IMR-90 (cell line): ENCODE measurements at regions not wholly inside any gene's neighbourhood (a gene's known extent, or its start where the extent isn't known, plus 50 kb on each side); places are given as distances from the start of the nearest gene placed in this dataset.

ENCODE experiments used
- ATAC-seq: fragments of 200-7000 bp; cut with Tn5 transposase; 2 replicates; pipeline ENCODE4 v1.9.1; 2020; ENCODE audit warnings: low read depth, mild to moderate bottlenecking, moderate library complexity
- BruUV-seq: library from RNA; stranded (reverse); fragments of 400-500 nt; replicated peaks from 2 replicates; lab custom pipeline; 2021; lab: Mats Ljungman, UMichigan
- CTCF ChIA-PET: fragments of 300-600 bp; formaldehyde crosslinking; extraction: SDS; loops from one replicate; lab custom pipeline; 2021; ENCODE audit warnings: antibody characterized with exemption; lab: Yijun Ruan, JAX
- POLR2A ChIA-PET: fragments of 300-600 bp; sonication (Branson Sonifier 250); formaldehyde crosslinking; loops from one replicate; lab custom pipeline; 2022; ENCODE audit warnings: antibody characterized with exemption; ENCODE audit not compliant: unreplicated experiment; lab: Charles Lee
- DNase-seq: peaks from one replicate; pipeline ENCODE4 v3.0.0; 2013
- H2AFZ ChIP-seq: replicated peaks from 2 replicates; pipeline ENCODE3; 2013; ENCODE audit warnings: low read length, mild to moderate bottlenecking; ENCODE audit not compliant: poor library complexity
- H2AK5ac ChIP-seq: 2 replicates; pipeline ENCODE4 v1.6.1; 2013; ENCODE audit warnings: low read depth, low read length, inconsistent platforms
- H2AK9ac ChIP-seq: replicated peaks from 2 replicates; pipeline ENCODE3; 2013; ENCODE audit warnings: mild to moderate bottlenecking, low read depth, low read length, moderate library complexity; ENCODE audit not compliant: poor library complexity
- H2BK120ac ChIP-seq: 2 replicates; pipeline ENCODE4 v1.6.1; 2013; ENCODE audit warnings: low read depth, low read length, inconsistent platforms
- H2BK15ac ChIP-seq: 3 replicates; pipeline ENCODE4 v1.6.1; 2013; ENCODE audit warnings: low read depth, low read length, inconsistent platforms
- H2BK20ac ChIP-seq: 2 replicates; pipeline ENCODE4 v1.6.1; 2013; ENCODE audit warnings: low read depth, mild to moderate bottlenecking, inconsistent platforms, low read length, moderate library complexity
- H2BK5ac ChIP-seq: 2 replicates; pipeline ENCODE4 v1.6.1; 2013; ENCODE audit warnings: mild to moderate bottlenecking, low read depth, low read length, inconsistent platforms; ENCODE audit not compliant: poor library complexity, severe bottlenecking
- H3K14ac ChIP-seq: replicated peaks from 2 replicates; pipeline ENCODE4 v1.6.1; 2013; ENCODE audit warnings: low read depth, low read length, inconsistent platforms
- H3K18ac ChIP-seq: 2 replicates; pipeline ENCODE4 v1.6.1; 2013; ENCODE audit warnings: low read depth, low read length, control low read depth
- H3K23ac ChIP-seq: 2 replicates; pipeline ENCODE4 v1.6.1; 2013; ENCODE audit warnings: low read depth, low read length, inconsistent platforms
- H3K27ac ChIP-seq: 2 replicates; pipeline ENCODE4 v1.5.1; 2013; ENCODE audit warnings: mild to moderate bottlenecking, control low read depth, low read length; ENCODE audit not compliant: insufficient read depth
- H3K27me3 ChIP-seq: 2 replicates; pipeline ENCODE4 v1.6.1; 2013; ENCODE audit warnings: low read length; ENCODE audit not compliant: control insufficient read depth, insufficient read depth
- H3K36me3 ChIP-seq: 2 replicates; pipeline ENCODE4 v1.6.1; 2013; ENCODE audit warnings: low read length, mixed read lengths; ENCODE audit not compliant: control insufficient read depth, insufficient read depth
- H3K4ac ChIP-seq: 2 replicates; pipeline ENCODE4 v1.6.1; 2013; ENCODE audit warnings: low read depth, low read length, inconsistent platforms
- H3K4me1 ChIP-seq: 2 replicates; pipeline ENCODE4 v1.6.1; 2013; ENCODE audit warnings: low read length, mixed read lengths; ENCODE audit not compliant: control insufficient read depth, insufficient read depth
- H3K4me2 ChIP-seq: 2 replicates; pipeline ENCODE4 v1.6.1; 2013; ENCODE audit warnings: low read depth, mild to moderate bottlenecking, control low read depth, low read length, moderate library complexity
- H3K4me3 ChIP-seq: 2 replicates; pipeline ENCODE4 v1.5.1; 2013; ENCODE audit warnings: low read depth, mild to moderate bottlenecking, control low read depth, low read length, moderate library complexity; ENCODE audit not compliant: insufficient read depth
- H3K56ac ChIP-seq: 2 replicates; pipeline ENCODE4 v1.6.1; 2013; ENCODE audit warnings: low read length, inconsistent platforms; ENCODE audit not compliant: insufficient read depth; ENCODE audit errors: extremely low read depth
- H3K79me1 ChIP-seq, 2 experiments: 2 replicates each; pipeline ENCODE4 v1.6.1; 2013; ENCODE audit warnings: low read length in 2 of 2, inconsistent platforms in 1 of 2, low read depth in 1 of 2
- H3K9ac ChIP-seq: 2 replicates; pipeline ENCODE4 v1.6.1; 2013; ENCODE audit warnings: low read depth, low read length, control low read depth
- H3K9me1 ChIP-seq: 2 replicates; pipeline ENCODE4 v1.6.1; 2013; ENCODE audit warnings: low read length, inconsistent platforms; ENCODE audit not compliant: insufficient read depth
- H3K9me3 ChIP-seq: 2 replicates; pipeline ENCODE4 v1.6.1; 2013; ENCODE audit warnings: low read length; ENCODE audit not compliant: control insufficient read depth, insufficient read depth
- H4K20me1 ChIP-seq: 2 replicates; pipeline ENCODE4 v1.6.1; 2013; ENCODE audit warnings: low read length, inconsistent platforms; ENCODE audit not compliant: insufficient read depth
- H4K5ac ChIP-seq: 2 replicates; pipeline ENCODE4 v1.6.1; 2013; ENCODE audit warnings: mild to moderate bottlenecking, low read depth, low read length, control low read depth
- H4K8ac ChIP-seq, 2 experiments: 2 replicates each; pipeline ENCODE4 v1.6.1; 2013; ENCODE audit warnings: low read depth in 2 of 2, low read length in 2 of 2, control low read depth in 1 of 2, inconsistent platforms in 1 of 2
- H4K91ac ChIP-seq: 2 replicates; pipeline ENCODE4 v1.6.1; 2013; ENCODE audit warnings: low read depth, low read length, inconsistent platforms; ENCODE audit not compliant: insufficient read depth
- BHLHE40 ChIP-seq: fragments of 150-350 bp; IDR thresholded peaks from 2 replicates; pipeline ENCODE4 v1.6.1; 2016; ENCODE audit warnings: mild to moderate bottlenecking, low read depth, low read length
- CEBPB ChIP-seq: IDR thresholded peaks from 2 replicates; pipeline ENCODE4 v1.6.1; 2012; ENCODE audit warnings: low read depth, low read length, improper control_type of control experiment
- CHD1 ChIP-seq: IDR thresholded peaks from 2 replicates; pipeline ENCODE4 v1.6.1; 2012; ENCODE audit warnings: low read depth, low read length, improper control_type of control experiment
- FOS ChIP-seq: fragments of 150-350 bp; IDR thresholded peaks from 2 replicates; pipeline ENCODE4 v1.6.1; 2016; ENCODE audit warnings: low read depth, low read length
- MAFK ChIP-seq: IDR thresholded peaks from 2 replicates; pipeline ENCODE4 v1.6.1; 2012; ENCODE audit warnings: low read depth, low read length, improper control_type of control experiment
- MXI1 ChIP-seq: IDR thresholded peaks from 2 replicates; pipeline ENCODE4 v1.6.1; 2012; ENCODE audit warnings: low read depth, mild to moderate bottlenecking, low read length, moderate library complexity, borderline replicate concordance
- NFE2L2 ChIP-seq: fragments of 150-350 bp; IDR thresholded peaks from 2 replicates; pipeline ENCODE4 v1.6.1; 2016; ENCODE audit warnings: low read depth, mild to moderate bottlenecking, low read length
- POLR2A ChIP-seq: IDR thresholded peaks from 2 replicates; pipeline ENCODE4 v1.6.1; 2012; ENCODE audit warnings: mild to moderate bottlenecking, low read depth, low read length
- RAD21 ChIP-seq: IDR thresholded peaks from 2 replicates; pipeline ENCODE4 v1.6.1; 2012; ENCODE audit warnings: low read length, improper control_type of control experiment
- RCOR1 ChIP-seq: IDR thresholded peaks from 2 replicates; pipeline ENCODE4 v1.6.1; 2012; ENCODE audit warnings: mild to moderate bottlenecking, low read length, improper control_type of control experiment; ENCODE audit not compliant: insufficient replicate concordance
- RFX5 ChIP-seq: IDR thresholded peaks from 2 replicates; pipeline ENCODE4 v1.8.0; 2012; ENCODE audit warnings: low read depth, mild to moderate bottlenecking, low read length, moderate library complexity
- SMC3 ChIP-seq: fragments of 150-350 bp; IDR thresholded peaks from 2 replicates; pipeline ENCODE4 v1.6.1; 2016; ENCODE audit warnings: low read depth, mild to moderate bottlenecking, antibody characterized with exemption, low read length, moderate library complexity
- USF2 ChIP-seq: fragments of 150-350 bp; IDR thresholded peaks from 2 replicates; pipeline ENCODE4 v1.6.1; 2017; ENCODE audit warnings: mild to moderate bottlenecking, antibody characterized with exemption, low read length, low read depth
- WGBS, 2 experiments: methylation state at CpG; one replicate each; pipeline versions ENCODE4 v1.1.5 to v1.1.7; 2013; ENCODE audit warnings: missing lambda C conversion rate in 2 of 2; ENCODE audit not compliant: insufficient read length in 1 of 2; ENCODE audit errors: extremely low coverage in 2 of 2; 5-methylcytosine and 5-hydroxymethylcytosine counted together
- dilution Hi-C: fragments of 300-500 bp; cut with HindIII; formaldehyde crosslinking; loops from one replicate; pipeline ENCODE4 v1.14.3; 2018; ENCODE audit warnings: low sequenced_read_pairs; ENCODE audit not compliant: unreplicated experiment
- in situ Hi-C: fragments of 300-500 bp; cut with MboI; formaldehyde crosslinking; loops from 3 replicates; pipeline ENCODE4 v1.14.3; 2019; ENCODE audit warnings: low sequenced_read_pairs, inconsistent platforms, mixed read lengths
- intact Hi-C: fragments of 100-400 bp; cut with micrococcal nuclease; formaldehyde crosslinking; loops from 2 replicates; pipeline ENCODE4 v1.10.0; 2022
- TF ChIP-seq, protein P1 (sequence below): fragments of 150-350 bp; IDR thresholded peaks from 2 replicates; pipeline ENCODE4 v1.6.1; 2016; ENCODE audit warnings: low read depth, mild to moderate bottlenecking, low read length, moderate library complexity, borderline replicate concordance
- TF ChIP-seq, protein P2 (sequence below): conservative IDR thresholded peaks from 2 replicates; pipeline ENCODE4 v1.5.1; 2012; ENCODE audit warnings: mild to moderate bottlenecking, low read depth, low read length, improper control_type of control experiment

- Histone ChIP-seq H2AK5ac (peak overlapping the region; percentile 70; the same call in 1 of the 2 replicates), H4K5ac (no peak overlapping the region; the same call in 1 of the 2 replicates), H3K4me3 (no peak overlapping the region), H3K27ac (no peak overlapping the region), H3K4me1 (peaks cover 8% of the 10 kb centered on the region), H3K18ac (no peak overlapping the region), H4K20me1 (no peaks in the 10 kb centered on the region), H3K27me3 (no peaks in the 10 kb centered on the region), H4K91ac (no peak overlapping the region), H2AFZ (peak overlapping the region; percentile 89), H3K9me1 (peaks cover 3% of the 10 kb centered on the region; the same call in 1 of the 2 replicates), H2BK15ac (peak overlapping the region; percentile 85; the same call in 2 of the 3 replicates), H3K9me3 (no peaks in the 10 kb centered on the region), H3K4ac (peak overlapping the region; percentile 65), H3K79me1 (no peaks in the 10 kb centered on the region), H3K23ac (peak overlapping the region; percentile 63), H2BK5ac (peak overlapping the region; percentile 72), H3K14ac (peak overlapping the region; percentile 55; the same call in 1 of the 2 replicates), H2AK9ac (no peak overlapping the region), H3K56ac (no peak overlapping the region), H2BK120ac (0 out of 2 replicates have a peak overlapping the region, but pooled peaks have one; percentile 39), H3K36me3 (no peaks in the 10 kb centered on the region), H2BK20ac (peak overlapping the region; percentile 77), H3K4me2 (no peak overlapping the region), H3K9ac (no peak overlapping the region), H4K8ac (peak overlapping the region in 1 of 2 experiments; percentile 72; a peak in 2 of 4 replicates)
- dilution Hi-C loops, result no loop called here
- ChIA-PET POLR2A (no interaction called here), CTCF (interaction anchor here (0.7 kb wide), 1 partner anchor 20 kb away, joined by 3 read pairs; no protein-coding TSS in a partner anchor)
- DNase-seq (peak; percentile 83), ATAC-seq (peak; percentile 89)
- BruUV-seq, result no TSS peak
- intact Hi-C loops, result no loop called here
- in situ Hi-C loops, result no loop called here
- no CpG with 5 or more reads among the region's 3 CpGs for WGBS, 2 experiments
- TF ChIP-seq RAD21 (no peak), BHLHE40 (no peak), MAFK (no peak), MXI1 (no peak), SMC3 (no peak), POLR2A (no peak), CHD1 (no peak), NFE2L2 (no peak), FOS (no peak), CEBPB (no peak), RFX5 (no peak), USF2 (no peak), RCOR1 (no peak)
- TF ChIP-seq, protein P1, sequence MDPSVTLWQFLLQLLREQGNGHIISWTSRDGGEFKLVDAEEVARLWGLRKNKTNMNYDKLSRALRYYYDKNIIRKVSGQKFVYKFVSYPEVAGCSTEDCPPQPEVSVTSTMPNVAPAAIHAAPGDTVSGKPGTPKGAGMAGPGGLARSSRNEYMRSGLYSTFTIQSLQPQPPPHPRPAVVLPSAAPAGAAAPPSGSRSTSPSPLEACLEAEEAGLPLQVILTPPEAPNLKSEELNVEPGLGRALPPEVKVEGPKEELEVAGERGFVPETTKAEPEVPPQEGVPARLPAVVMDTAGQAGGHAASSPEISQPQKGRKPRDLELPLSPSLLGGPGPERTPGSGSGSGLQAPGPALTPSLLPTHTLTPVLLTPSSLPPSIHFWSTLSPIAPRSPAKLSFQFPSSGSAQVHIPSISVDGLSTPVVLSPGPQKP, result no peak
- TF ChIP-seq, protein P2, sequence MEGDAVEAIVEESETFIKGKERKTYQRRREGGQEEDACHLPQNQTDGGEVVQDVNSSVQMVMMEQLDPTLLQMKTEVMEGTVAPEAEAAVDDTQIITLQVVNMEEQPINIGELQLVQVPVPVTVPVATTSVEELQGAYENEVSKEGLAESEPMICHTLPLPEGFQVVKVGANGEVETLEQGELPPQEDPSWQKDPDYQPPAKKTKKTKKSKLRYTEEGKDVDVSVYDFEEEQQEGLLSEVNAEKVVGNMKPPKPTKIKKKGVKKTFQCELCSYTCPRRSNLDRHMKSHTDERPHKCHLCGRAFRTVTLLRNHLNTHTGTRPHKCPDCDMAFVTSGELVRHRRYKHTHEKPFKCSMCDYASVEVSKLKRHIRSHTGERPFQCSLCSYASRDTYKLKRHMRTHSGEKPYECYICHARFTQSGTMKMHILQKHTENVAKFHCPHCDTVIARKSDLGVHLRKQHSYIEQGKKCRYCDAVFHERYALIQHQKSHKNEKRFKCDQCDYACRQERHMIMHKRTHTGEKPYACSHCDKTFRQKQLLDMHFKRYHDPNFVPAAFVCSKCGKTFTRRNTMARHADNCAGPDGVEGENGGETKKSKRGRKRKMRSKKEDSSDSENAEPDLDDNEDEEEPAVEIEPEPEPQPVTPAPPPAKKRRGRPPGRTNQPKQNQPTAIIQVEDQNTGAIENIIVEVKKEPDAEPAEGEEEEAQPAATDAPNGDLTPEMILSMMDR, result no peak
Observed at GRCh38 chr4:155543126-155543765, 123.4 kb upstream of the GUCY1A1 start.
